ENCODE measurements at regions not wholly inside any gene's neighbourhood (a gene's known extent, or its start where the extent isn't known, plus 50 kb on each side); places are given as distances from the start of the nearest gene placed in this dataset.

DNA sequence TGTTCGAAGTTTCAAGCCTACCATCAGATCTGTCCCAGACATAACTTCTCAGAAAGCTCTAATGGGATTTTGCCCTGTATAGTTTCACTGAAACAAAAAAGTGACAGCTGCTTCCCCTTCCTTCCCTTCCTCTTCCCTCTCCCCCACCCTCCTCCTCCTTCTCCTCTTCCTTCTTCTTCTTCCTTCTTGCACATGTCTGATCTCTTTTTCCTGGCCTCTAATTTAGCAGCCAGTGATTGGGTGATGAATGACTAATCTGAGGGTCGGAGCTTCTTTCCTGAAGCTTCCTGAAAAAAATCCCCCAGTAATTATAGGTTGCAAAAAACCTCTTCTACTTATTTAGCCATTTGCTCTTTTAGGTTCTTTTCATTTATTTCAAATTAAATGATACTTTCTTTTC lies 168.7 kb downstream of the POTEB3 start:
- TF ChIP-seq, protein P1, sequence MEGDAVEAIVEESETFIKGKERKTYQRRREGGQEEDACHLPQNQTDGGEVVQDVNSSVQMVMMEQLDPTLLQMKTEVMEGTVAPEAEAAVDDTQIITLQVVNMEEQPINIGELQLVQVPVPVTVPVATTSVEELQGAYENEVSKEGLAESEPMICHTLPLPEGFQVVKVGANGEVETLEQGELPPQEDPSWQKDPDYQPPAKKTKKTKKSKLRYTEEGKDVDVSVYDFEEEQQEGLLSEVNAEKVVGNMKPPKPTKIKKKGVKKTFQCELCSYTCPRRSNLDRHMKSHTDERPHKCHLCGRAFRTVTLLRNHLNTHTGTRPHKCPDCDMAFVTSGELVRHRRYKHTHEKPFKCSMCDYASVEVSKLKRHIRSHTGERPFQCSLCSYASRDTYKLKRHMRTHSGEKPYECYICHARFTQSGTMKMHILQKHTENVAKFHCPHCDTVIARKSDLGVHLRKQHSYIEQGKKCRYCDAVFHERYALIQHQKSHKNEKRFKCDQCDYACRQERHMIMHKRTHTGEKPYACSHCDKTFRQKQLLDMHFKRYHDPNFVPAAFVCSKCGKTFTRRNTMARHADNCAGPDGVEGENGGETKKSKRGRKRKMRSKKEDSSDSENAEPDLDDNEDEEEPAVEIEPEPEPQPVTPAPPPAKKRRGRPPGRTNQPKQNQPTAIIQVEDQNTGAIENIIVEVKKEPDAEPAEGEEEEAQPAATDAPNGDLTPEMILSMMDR (conservative IDR thresholded peaks at IDR 0.05): no peak
- TF ChIP-seq ZFX (IDR thresholded peaks at IDR 0.05): no peak

Measured in C4-2B (cell line).